ENCODE measurements at regions not wholly inside any gene's neighbourhood (a gene's known extent, or its start where the extent isn't known, plus 50 kb on each side); places are given as distances from the start of the nearest gene placed in this dataset.
"Not testable (repeated sequence)": the region's sequence is repeated elsewhere in the genome, so short reads cannot be mapped to it uniquely, and the experiment has no call there.

GRCh38 chr15:38142195-38142594 is 110.4 kb upstream of the SPRED1 start:
- not testable (repeated sequence) for TF ChIP-seq POLR2A (IDR thresholded peaks at IDR 0.05; ENCODE audit: low read length); PHF8 (IDR thresholded peaks at IDR 0.05; ENCODE audit: borderline replicate concordance, low read depth); RCOR1 (IDR thresholded peaks at IDR 0.05; ENCODE audit: low read depth, low read length); RNF2 (IDR thresholded peaks at IDR 0.05; ENCODE audit: borderline replicate concordance, low read depth); REST (IDR thresholded peaks at IDR 0.05); CEBPB (IDR thresholded peaks at IDR 0.05); FOXS1 (CRISPR knock-in tag; IDR thresholded peaks at IDR 0.05); CBX8 (IDR thresholded peaks at IDR 0.05); EHMT2 (IDR thresholded peaks at IDR 0.05; ENCODE audit: low read depth); HOXB5 (CRISPR knock-in tag; IDR thresholded peaks at IDR 0.05); HOXB13 (CRISPR knock-in tag; IDR thresholded peaks at IDR 0.05; ENCODE audit: low read depth); CHD2 (IDR thresholded peaks at IDR 0.05; ENCODE audit: low read length, partially characterized antibody); RAD21 (conservative IDR thresholded peaks at IDR 0.05 in 1 of 2, IDR thresholded peaks at IDR 0.05 in 1 of 2)
- TF ChIP-seq, protein P1, sequence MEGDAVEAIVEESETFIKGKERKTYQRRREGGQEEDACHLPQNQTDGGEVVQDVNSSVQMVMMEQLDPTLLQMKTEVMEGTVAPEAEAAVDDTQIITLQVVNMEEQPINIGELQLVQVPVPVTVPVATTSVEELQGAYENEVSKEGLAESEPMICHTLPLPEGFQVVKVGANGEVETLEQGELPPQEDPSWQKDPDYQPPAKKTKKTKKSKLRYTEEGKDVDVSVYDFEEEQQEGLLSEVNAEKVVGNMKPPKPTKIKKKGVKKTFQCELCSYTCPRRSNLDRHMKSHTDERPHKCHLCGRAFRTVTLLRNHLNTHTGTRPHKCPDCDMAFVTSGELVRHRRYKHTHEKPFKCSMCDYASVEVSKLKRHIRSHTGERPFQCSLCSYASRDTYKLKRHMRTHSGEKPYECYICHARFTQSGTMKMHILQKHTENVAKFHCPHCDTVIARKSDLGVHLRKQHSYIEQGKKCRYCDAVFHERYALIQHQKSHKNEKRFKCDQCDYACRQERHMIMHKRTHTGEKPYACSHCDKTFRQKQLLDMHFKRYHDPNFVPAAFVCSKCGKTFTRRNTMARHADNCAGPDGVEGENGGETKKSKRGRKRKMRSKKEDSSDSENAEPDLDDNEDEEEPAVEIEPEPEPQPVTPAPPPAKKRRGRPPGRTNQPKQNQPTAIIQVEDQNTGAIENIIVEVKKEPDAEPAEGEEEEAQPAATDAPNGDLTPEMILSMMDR (IDR thresholded peaks at IDR 0.05), result not testable (repeated sequence)
